Rectal smooth muscle tissue (tissue), 1 donor: ENCODE measurements at regions not wholly inside any gene's neighbourhood (a gene's known extent, or its start where the extent isn't known, plus 50 kb on each side); places are given as distances from the start of the nearest gene placed in this dataset.
"Not testable (repeated sequence)": the region's sequence is repeated elsewhere in the genome, so short reads cannot be mapped to it uniquely, and the experiment has no call there.

Experiments
- H3K27ac ChIP-seq: one replicate; pipeline ENCODE4 v1.7.0; 2013; ENCODE audit warnings: low read depth, low read length, inconsistent platforms
- H3K27me3 ChIP-seq: one replicate; pipeline ENCODE4 v1.7.0; 2013; ENCODE audit warnings: low read length; ENCODE audit not compliant: control insufficient read depth, insufficient read depth
- H3K36me3 ChIP-seq: one replicate; pipeline ENCODE4 v1.7.0; 2013; ENCODE audit warnings: low read length; ENCODE audit not compliant: control insufficient read depth, insufficient read depth
- H3K4me1 ChIP-seq: one replicate; pipeline ENCODE4 v1.7.0; 2013; ENCODE audit warnings: low read length; ENCODE audit not compliant: control insufficient read depth, insufficient read depth
- H3K4me3 ChIP-seq: one replicate; pipeline ENCODE4 v1.7.0; 2013; ENCODE audit warnings: low read length
- H3K9ac ChIP-seq: one replicate; pipeline ENCODE4 v1.7.0; 2013; ENCODE audit warnings: low read length

GRCh38 chr16:29232160-29232705 is 174.3 kb downstream of the NPIPB11 start:
- H3K9ac ChIP-seq, H3K4me1 ChIP-seq: not testable (repeated sequence)

GRCh38 chr16:29231244-29231643 is 175.3 kb downstream of the NPIPB11 start:
- H3K36me3 ChIP-seq, result no peaks in the 10 kb centered on the region
- no peaks in the 10 kb centered on the region for H3K4me1 ChIP-seq
- H3K4me3 ChIP-seq, result no peak overlapping the region
- H3K27me3 ChIP-seq, result no peaks in the 10 kb centered on the region
- no peak overlapping the region for H3K9ac ChIP-seq
- no peak overlapping the region for H3K27ac ChIP-seq

More at GRCh38 chr16:29232160-29232705, 174.3 kb downstream of the NPIPB11 start:
- not testable (repeated sequence) for H3K4me3 ChIP-seq, H3K27me3 ChIP-seq, H3K27ac ChIP-seq, H3K36me3 ChIP-seq

DNA sequence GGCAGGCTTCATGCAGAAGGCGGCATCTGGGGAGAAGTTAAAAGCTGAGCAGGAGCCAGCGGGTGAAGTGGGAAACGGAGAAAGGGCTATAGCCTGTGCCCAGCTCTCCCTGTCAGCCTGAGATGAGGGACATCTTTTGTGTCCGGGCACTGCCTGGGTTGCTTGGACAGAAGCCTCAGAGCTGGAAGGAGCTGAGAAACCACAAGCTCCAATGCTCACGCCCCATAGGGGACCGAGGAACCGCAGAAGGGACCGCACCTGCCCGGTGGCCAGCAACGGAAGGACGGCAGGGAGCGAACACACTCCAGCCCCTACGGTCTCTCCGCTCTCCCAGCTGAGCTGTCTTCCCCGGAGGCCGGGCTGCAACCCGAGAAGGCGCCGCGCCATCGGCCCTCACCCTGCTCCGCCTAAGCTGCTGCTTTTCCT is 175.8 kb downstream of the NPIPB11 start:
- Histone ChIP-seq H3K9ac (no peak overlapping the region), H3K27ac (no peak overlapping the region), H3K4me1 (no peaks in the 10 kb centered on the region), H3K36me3 (no peaks in the 10 kb centered on the region), H3K27me3 (no peaks in the 10 kb centered on the region), H3K4me3 (no peak overlapping the region)

- not testable (repeated sequence) for H3K4me1 ChIP-seq, H3K27ac ChIP-seq, H3K36me3 ChIP-seq, H3K9ac ChIP-seq, H3K4me3 ChIP-seq, H3K27me3 ChIP-seq
Measured at GRCh38 chr16:29230006-29230668, 176.4 kb downstream of the NPIPB11 start.

- H3K9ac ChIP-seq, H3K36me3 ChIP-seq, H3K4me3 ChIP-seq, H3K27me3 ChIP-seq, H3K27ac ChIP-seq, H3K4me1 ChIP-seq: not testable (repeated sequence)
Measured at GRCh38 chr16:29229616-29230005, 176.9 kb downstream of the NPIPB11 start.

DNA sequence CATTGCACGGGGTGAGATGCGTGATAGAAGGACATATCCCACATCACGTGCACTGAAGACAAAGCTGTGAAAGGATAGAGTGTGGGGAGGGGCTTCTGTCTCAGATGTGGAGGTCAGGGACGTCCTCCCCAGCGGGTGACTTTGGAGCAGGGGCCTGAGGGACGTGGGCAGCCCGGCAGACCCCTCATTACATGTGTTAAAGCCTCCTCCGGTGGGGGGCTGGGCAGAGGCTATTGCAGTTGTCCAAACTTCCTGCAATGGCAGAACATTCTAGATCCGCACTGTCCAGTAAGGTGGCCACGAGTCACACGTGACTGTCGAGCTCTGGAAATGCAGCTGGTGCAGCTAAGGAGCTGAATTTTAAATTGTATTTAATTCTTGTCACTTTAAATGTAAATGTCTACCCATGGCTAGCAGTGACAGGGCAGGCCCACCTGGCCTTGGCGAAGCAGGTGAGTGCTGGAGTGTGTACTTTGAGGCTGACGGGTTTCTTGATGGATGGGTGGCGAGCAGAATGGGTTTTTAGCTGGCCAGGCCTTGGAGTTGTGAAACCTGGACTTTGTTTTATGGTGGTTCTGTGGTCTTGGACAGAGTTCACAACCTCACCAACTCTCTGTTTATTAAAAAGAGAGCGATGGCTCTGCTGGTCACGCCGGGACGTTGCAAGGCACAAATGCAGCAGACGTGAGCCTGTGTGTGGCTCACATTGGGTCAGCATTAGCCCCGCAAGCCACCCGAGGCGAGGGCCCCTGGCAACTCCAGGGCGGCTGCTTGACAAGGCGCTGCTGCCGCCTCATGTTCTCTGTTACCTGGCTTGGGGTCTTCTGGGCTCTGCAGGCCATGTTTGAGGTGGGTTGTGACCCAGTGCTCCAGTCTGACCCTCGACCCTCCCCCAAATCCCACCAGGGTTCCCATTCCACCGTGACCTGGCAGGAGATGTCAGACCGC is 177.6 kb downstream of the NPIPB11 start:
- not testable (repeated sequence) for H3K27me3 ChIP-seq, H3K27ac ChIP-seq, H3K4me1 ChIP-seq, H3K4me3 ChIP-seq, H3K9ac ChIP-seq, H3K36me3 ChIP-seq

DNA sequence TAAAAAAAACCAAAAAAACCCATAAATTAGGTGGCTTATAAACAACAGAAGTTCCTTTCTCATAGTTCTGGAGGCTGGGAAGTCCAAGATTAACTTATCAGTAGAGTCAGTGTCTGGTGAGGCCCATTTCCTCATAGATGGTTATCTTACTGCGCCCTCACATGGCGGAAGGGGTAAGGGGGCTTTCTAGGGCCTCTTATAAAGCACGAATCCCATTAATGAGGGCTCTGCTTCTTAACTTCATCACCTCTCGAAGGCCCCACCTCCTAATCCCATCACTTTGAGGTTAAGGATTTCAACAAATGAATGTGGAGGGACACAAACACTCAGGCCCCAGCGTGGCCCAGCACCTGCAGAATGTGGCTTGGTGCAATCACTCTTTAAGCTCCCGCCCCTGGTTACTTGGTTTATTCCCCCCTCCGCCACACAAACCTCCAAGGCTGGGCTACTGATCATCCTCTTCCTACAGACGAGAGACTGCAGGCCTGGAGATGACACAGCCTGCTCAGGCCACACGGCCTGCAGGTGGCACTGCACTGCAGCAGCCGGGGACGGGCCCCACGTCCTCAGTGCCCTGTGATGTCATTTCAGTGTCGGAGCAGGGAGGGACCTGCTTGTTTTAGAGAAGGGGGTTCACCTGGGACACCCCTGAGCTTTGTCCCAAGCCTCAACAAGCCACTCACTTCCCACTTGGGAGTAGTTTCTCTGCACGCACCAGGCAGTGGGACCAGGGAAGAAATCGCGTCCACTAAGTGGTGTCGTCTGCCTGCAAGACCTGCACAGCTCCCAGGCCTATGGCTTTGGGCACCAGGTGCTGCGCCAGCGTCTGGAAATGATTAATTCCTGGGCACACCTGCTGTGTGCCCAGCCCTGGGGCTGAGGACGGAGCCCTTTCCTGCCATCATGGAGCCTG is 178.5 kb downstream of the NPIPB11 start:
- not testable (repeated sequence) for H3K9ac ChIP-seq, H3K27ac ChIP-seq, H3K27me3 ChIP-seq

GRCh38 chr16:29226782-29227181 is 179.7 kb downstream of the NPIPB11 start:
- Histone ChIP-seq H3K4me3 (no peak overlapping the region), H3K4me1 (no peaks in the 10 kb centered on the region), H3K36me3 (no peaks in the 10 kb centered on the region)

More for the DNA sequence above, 178.5 kb downstream of the NPIPB11 start:
- not testable (repeated sequence) for H3K36me3 ChIP-seq, H3K4me1 ChIP-seq, H3K4me3 ChIP-seq

DNA sequence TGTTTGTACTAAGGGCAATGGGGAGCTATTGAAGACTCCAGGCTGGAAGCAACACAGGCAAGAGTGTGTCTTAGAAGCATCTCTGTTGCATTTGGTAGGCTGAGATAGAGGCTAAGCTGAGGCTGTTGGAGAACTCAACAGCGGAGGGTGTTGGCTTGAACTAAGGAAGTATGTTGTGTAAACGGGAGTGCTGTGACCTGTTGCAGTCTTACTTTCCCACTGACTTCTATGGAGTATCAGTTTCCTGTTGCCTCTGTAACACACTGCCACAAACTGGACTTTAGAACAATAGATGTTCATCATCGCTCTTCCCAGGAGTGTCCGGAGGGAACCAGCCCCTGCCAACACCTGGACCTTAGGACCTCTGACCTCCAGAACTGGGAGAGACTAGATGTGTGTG is 181.8 kb downstream of the NPIPB11 start:
- H3K27me3 ChIP-seq, H3K4me1 ChIP-seq, H3K27ac ChIP-seq, H3K4me3 ChIP-seq, H3K36me3 ChIP-seq, H3K9ac ChIP-seq: not testable (repeated sequence)

More at GRCh38 chr16:29226782-29227181, 179.7 kb downstream of the NPIPB11 start:
- H3K27ac ChIP-seq, result no peak overlapping the region
- H3K9ac ChIP-seq, result no peak overlapping the region
- H3K27me3 ChIP-seq, result no peaks in the 10 kb centered on the region

GRCh38 chr16:29222615-29223014 is 183.9 kb downstream of the NPIPB11 start:
- not testable (repeated sequence) for H3K4me3 ChIP-seq, H3K9ac ChIP-seq, H3K27ac ChIP-seq, H3K4me1 ChIP-seq, H3K36me3 ChIP-seq, H3K27me3 ChIP-seq

DNA sequence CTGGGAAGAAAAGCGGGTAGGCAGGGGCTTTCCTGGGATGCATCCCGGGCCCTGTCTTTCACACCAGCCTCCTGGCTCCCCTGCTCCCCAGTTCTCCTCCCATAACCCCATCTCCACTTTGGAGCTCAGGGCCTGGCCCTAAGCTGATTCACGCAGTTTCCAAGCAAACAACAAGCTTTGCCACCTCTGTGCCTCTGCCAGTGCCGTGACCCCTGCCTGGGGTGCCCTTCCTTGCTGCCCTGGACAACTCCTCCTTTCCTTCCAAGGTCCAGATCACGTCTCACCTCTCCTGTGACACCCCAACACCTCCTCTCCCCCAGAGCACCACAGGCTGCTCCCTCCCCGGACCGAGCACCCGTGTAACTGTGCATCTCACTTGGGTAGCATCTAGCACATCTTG is 184.5 kb downstream of the NPIPB11 start:
- H3K27me3 ChIP-seq, H3K4me3 ChIP-seq, H3K36me3 ChIP-seq, H3K9ac ChIP-seq, H3K27ac ChIP-seq, H3K4me1 ChIP-seq: not testable (repeated sequence)
